ENCODE measurements at regions not wholly inside any gene's neighbourhood (a gene's known extent, or its start where the extent isn't known, plus 50 kb on each side); places are given as distances from the start of the nearest gene placed in this dataset.

DNA sequence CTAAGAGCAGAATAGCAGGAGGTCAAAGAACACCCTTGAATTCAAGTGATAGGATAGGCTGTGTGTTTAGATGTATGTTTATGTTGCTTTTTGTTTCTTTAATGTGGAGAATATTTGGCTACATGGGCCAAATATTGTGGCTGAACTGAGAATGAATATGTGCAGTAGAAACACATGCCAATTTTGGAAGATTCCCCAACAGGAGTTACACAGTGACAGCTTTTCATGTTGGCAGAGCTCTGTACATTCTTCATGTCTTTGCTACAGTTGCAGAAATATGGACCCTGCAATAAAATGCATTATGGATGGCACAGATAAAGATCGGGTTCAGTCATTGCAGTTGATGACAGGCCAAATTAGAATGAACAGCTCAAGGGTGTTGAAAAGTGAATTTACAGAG is 82.8 kb upstream of the SLC4A4 start (continued):
- TF ChIP-seq, protein P1, sequence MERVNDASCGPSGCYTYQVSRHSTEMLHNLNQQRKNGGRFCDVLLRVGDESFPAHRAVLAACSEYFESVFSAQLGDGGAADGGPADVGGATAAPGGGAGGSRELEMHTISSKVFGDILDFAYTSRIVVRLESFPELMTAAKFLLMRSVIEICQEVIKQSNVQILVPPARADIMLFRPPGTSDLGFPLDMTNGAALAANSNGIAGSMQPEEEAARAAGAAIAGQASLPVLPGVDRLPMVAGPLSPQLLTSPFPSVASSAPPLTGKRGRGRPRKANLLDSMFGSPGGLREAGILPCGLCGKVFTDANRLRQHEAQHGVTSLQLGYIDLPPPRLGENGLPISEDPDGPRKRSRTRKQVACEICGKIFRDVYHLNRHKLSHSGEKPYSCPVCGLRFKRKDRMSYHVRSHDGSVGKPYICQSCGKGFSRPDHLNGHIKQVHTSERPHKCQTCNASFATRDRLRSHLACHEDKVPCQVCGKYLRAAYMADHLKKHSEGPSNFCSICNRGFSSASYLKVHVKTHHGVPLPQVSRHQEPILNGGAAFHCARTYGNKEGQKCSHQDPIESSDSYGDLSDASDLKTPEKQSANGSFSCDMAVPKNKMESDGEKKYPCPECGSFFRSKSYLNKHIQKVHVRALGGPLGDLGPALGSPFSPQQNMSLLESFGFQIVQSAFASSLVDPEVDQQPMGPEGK (CRISPR knock-in tag; IDR thresholded peaks at IDR 0.05; ENCODE audit: borderline replicate concordance), result no peak
- no peak for TF ChIP-seq ISL1 (CRISPR knock-in tag; IDR thresholded peaks at IDR 0.05)
- no peak for TF ChIP-seq ZC3H10 (CRISPR knock-in tag; IDR thresholded peaks at IDR 0.05)
- no peak for TF ChIP-seq TOX (CRISPR knock-in tag; IDR thresholded peaks at IDR 0.05; ENCODE audit: borderline replicate concordance)

DNA sequence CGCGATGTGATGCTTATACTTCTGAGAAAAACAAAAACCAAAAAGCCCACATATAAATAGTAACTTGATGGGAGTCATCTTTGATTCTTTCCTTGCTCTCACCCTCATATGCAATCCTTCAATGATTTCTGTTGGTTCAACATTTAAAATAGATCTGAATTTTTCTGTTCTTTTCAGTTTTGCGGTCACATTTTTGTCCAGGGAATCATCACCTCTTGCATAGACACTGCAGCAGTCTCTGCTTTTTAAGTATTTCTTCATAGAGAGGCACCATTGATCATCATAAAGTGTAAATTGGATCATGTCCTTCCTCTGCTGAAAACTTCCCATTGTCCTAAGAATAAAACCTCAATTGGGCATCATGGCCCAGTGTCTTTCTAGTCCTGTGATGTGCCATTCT is 81.1 kb upstream of the SLC4A4 start:
- TF ChIP-seq ZNF8 (CRISPR knock-in tag; IDR thresholded peaks at IDR 0.05) (no peak), TOX (CRISPR knock-in tag; IDR thresholded peaks at IDR 0.05; ENCODE audit: borderline replicate concordance) (no peak), PPARA (CRISPR knock-in tag; IDR thresholded peaks at IDR 0.05; ENCODE audit: borderline replicate concordance) (no peak), RARB (CRISPR knock-in tag; IDR thresholded peaks at IDR 0.05) (no peak), BACH2 (CRISPR knock-in tag; IDR thresholded peaks at IDR 0.05; ENCODE audit: borderline replicate concordance) (no peak), ZFP30 (CRISPR knock-in tag; IDR thresholded peaks at IDR 0.05) (no peak), ZNF70 (CRISPR knock-in tag; IDR thresholded peaks at IDR 0.05) (no peak), GLIS3 (CRISPR knock-in tag; IDR thresholded peaks at IDR 0.05) (no peak), ZFP3 (CRISPR knock-in tag; IDR thresholded peaks at IDR 0.05) (no peak)
- TF ChIP-seq, protein P1 (CRISPR knock-in tag; IDR thresholded peaks at IDR 0.05; ENCODE audit: borderline replicate concordance), result no peak
- TF ChIP-seq, protein P2, sequence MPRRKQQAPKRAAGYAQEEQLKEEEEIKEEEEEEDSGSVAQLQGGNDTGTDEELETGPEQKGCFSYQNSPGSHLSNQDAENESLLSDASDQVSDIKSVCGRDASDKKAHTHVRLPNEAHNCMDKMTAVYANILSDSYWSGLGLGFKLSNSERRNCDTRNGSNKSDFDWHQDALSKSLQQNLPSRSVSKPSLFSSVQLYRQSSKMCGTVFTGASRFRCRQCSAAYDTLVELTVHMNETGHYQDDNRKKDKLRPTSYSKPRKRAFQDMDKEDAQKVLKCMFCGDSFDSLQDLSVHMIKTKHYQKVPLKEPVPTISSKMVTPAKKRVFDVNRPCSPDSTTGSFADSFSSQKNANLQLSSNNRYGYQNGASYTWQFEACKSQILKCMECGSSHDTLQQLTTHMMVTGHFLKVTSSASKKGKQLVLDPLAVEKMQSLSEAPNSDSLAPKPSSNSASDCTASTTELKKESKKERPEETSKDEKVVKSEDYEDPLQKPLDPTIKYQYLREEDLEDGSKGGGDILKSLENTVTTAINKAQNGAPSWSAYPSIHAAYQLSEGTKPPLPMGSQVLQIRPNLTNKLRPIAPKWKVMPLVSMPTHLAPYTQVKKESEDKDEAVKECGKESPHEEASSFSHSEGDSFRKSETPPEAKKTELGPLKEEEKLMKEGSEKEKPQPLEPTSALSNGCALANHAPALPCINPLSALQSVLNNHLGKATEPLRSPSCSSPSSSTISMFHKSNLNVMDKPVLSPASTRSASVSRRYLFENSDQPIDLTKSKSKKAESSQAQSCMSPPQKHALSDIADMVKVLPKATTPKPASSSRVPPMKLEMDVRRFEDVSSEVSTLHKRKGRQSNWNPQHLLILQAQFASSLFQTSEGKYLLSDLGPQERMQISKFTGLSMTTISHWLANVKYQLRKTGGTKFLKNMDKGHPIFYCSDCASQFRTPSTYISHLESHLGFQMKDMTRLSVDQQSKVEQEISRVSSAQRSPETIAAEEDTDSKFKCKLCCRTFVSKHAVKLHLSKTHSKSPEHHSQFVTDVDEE (CRISPR knock-in tag; IDR thresholded peaks at IDR 0.05), result no peak
- TF ChIP-seq, protein P3, sequence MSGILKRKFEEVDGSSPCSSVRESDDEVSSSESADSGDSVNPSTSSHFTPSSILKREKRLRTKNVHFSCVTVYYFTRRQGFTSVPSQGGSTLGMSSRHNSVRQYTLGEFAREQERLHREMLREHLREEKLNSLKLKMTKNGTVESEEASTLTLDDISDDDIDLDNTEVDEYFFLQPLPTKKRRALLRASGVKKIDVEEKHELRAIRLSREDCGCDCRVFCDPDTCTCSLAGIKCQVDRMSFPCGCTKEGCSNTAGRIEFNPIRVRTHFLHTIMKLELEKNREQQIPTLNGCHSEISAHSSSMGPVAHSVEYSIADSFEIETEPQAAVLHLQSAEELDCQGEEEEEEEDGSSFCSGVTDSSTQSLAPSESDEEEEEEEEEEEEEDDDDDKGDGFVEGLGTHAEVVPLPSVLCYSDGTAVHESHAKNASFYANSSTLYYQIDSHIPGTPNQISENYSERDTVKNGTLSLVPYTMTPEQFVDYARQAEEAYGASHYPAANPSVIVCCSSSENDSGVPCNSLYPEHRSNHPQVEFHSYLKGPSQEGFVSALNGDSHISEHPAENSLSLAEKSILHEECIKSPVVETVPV (CRISPR knock-in tag; IDR thresholded peaks at IDR 0.05), result no peak
- TF ChIP-seq, protein P4, sequence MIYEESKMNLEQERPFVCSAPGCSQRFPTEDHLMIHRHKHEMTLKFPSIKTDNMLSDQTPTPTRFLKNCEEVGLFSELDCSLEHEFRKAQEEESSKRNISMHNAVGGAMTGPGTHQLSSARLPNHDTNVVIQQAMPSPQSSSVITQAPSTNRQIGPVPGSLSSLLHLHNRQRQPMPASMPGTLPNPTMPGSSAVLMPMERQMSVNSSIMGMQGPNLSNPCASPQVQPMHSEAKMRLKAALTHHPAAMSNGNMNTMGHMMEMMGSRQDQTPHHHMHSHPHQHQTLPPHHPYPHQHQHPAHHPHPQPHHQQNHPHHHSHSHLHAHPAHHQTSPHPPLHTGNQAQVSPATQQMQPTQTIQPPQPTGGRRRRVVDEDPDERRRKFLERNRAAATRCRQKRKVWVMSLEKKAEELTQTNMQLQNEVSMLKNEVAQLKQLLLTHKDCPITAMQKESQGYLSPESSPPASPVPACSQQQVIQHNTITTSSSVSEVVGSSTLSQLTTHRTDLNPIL (CRISPR knock-in tag; IDR thresholded peaks at IDR 0.05; ENCODE audit: low read depth), result no peak
- ATAC-seq, result no peak

DNA sequence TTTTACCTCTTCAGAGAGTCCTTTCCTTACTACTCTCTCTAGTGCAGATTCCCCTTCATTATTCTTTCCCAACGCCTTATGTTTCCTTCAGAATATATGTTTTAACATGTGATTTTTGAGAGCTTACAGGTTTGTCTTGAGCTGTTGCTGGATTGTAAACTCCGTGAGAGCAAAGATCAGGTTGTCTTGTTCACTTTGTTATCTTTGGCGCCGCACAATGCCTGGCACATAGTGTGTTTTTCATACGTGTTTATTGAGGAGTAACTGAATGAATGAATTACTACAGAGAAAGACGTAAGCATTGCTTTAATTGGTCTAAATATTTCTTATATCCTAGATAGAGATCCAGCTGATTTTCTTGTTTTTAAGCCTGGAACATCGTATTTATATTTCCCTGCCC is 80.5 kb upstream of the SLC4A4 start:
- ATAC-seq, result no peak
- TF ChIP-seq ZNF8 (CRISPR knock-in tag; IDR thresholded peaks at IDR 0.05) (no peak), BACH2 (CRISPR knock-in tag; IDR thresholded peaks at IDR 0.05; ENCODE audit: borderline replicate concordance) (no peak), TCF4 (CRISPR knock-in tag; IDR thresholded peaks at IDR 0.05; ENCODE audit: borderline replicate concordance) (no peak), ESRRG (CRISPR knock-in tag; IDR thresholded peaks at IDR 0.05) (no peak), ZC3H10 (CRISPR knock-in tag; IDR thresholded peaks at IDR 0.05) (no peak), OSR1 (CRISPR knock-in tag; IDR thresholded peaks at IDR 0.05) (no peak)
- TF ChIP-seq, protein P2 (CRISPR knock-in tag; IDR thresholded peaks at IDR 0.05), result no peak
- TF ChIP-seq, protein P1 (CRISPR knock-in tag; IDR thresholded peaks at IDR 0.05; ENCODE audit: borderline replicate concordance), result no peak
- TF ChIP-seq, protein P5, sequence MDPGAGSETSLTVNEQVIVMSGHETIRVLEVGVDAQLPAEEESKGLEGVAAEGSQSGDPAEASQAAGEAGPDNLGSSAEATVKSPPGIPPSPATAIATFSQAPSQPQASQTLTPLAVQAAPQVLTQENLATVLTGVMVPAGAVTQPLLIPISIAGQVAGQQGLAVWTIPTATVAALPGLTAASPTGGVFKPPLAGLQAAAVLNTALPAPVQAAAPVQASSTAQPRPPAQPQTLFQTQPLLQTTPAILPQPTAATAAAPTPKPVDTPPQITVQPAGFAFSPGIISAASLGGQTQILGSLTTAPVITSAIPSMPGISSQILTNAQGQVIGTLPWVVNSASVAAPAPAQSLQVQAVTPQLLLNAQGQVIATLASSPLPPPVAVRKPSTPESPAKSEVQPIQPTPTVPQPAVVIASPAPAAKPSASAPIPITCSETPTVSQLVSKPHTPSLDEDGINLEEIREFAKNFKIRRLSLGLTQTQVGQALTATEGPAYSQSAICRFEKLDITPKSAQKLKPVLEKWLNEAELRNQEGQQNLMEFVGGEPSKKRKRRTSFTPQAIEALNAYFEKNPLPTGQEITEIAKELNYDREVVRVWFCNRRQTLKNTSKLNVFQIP (CRISPR knock-in tag; IDR thresholded peaks at IDR 0.05; ENCODE audit: borderline replicate concordance, low read depth), result no peak
- TF ChIP-seq, protein P4 (CRISPR knock-in tag; IDR thresholded peaks at IDR 0.05; ENCODE audit: low read depth), result no peak

Data from SK-N-SH treated with all-trans-retinoic acid at 6 μM for 48 hours (cell line).